ENCODE measurements at regions not wholly inside any gene's neighbourhood (a gene's known extent, or its start where the extent isn't known, plus 50 kb on each side); places are given as distances from the start of the nearest gene placed in this dataset.

DNA sequence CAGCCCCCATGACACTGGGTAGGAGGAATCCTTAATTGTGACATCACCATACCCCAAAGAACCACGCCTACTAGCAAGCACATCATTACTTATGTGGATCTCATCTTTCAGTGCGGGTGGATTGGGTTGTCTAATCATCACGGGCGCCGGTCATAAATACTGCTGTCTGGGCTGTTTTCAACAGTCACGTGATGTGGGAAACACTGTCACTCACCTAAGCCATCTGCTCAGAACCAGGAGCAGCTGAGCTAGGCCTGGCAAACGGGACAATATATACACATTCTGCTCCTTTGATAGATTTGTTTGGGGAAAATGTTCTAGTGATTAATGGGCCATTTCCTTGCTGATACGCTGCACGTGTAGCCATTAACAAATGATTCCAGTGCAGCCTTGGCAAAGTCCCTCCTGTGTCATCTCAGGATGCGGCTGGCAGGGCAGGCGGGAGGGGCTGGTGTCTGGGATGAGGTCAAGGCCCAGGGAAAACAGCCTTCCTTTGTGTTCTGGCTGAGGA is 145.9 kb upstream of the COPS8 start:
- TF ChIP-seq, protein P1, sequence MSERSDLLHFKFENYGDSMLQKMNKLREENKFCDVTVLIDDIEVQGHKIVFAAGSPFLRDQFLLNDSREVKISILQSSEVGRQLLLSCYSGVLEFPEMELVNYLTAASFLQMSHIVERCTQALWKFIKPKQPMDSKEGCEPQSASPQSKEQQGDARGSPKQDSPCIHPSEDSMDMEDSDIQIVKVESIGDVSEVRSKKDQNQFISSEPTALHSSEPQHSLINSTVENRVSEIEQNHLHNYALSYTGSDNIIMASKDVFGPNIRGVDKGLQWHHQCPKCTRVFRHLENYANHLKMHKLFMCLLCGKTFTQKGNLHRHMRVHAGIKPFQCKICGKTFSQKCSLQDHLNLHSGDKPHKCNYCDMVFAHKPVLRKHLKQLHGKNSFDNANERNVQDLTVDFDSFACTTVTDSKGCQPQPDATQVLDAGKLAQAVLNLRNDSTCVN (CRISPR knock-in tag; IDR thresholded peaks at IDR 0.05; ENCODE audit: borderline replicate concordance), result no peak
- TF ChIP-seq MYC (CRISPR knock-in tag; IDR thresholded peaks at IDR 0.05; ENCODE audit: borderline replicate concordance) (no peak), GTF2F1 (IDR thresholded peaks at IDR 0.05; ENCODE audit: low read length) (no peak), ARNT (IDR thresholded peaks at IDR 0.05) (no peak), SIN3A (IDR thresholded peaks at IDR 0.05; ENCODE audit: borderline replicate concordance, low read depth, low read length) (no peak), JUNB (CRISPR knock-in tag; IDR thresholded peaks at IDR 0.05; ENCODE audit: borderline replicate concordance) (no peak), ZNF510 (CRISPR knock-in tag; IDR thresholded peaks at IDR 0.05; ENCODE audit: low read depth) (no peak)
- TF ChIP-seq, protein P2, sequence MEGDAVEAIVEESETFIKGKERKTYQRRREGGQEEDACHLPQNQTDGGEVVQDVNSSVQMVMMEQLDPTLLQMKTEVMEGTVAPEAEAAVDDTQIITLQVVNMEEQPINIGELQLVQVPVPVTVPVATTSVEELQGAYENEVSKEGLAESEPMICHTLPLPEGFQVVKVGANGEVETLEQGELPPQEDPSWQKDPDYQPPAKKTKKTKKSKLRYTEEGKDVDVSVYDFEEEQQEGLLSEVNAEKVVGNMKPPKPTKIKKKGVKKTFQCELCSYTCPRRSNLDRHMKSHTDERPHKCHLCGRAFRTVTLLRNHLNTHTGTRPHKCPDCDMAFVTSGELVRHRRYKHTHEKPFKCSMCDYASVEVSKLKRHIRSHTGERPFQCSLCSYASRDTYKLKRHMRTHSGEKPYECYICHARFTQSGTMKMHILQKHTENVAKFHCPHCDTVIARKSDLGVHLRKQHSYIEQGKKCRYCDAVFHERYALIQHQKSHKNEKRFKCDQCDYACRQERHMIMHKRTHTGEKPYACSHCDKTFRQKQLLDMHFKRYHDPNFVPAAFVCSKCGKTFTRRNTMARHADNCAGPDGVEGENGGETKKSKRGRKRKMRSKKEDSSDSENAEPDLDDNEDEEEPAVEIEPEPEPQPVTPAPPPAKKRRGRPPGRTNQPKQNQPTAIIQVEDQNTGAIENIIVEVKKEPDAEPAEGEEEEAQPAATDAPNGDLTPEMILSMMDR (CRISPR knock-in tag; IDR thresholded peaks at IDR 0.05), result no peak
- TF ChIP-seq, protein P3, sequence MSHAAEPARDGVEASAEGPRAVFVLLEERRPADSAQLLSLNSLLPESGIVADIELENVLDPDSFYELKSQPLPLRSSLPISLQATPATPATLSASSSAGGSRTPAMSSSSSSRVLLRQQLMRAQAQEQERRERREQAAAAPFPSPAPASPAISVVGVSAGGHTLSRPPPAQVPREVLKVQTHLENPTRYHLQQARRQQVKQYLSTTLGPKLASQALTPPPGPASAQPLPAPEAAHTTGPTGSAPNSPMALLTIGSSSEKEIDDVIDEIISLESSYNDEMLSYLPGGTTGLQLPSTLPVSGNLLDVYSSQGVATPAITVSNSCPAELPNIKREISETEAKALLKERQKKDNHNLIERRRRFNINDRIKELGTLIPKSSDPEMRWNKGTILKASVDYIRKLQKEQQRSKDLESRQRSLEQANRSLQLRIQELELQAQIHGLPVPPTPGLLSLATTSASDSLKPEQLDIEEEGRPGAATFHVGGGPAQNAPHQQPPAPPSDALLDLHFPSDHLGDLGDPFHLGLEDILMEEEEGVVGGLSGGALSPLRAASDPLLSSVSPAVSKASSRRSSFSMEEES (CRISPR knock-in tag; IDR thresholded peaks at IDR 0.05), result no peak
- TF ChIP-seq, protein P4, sequence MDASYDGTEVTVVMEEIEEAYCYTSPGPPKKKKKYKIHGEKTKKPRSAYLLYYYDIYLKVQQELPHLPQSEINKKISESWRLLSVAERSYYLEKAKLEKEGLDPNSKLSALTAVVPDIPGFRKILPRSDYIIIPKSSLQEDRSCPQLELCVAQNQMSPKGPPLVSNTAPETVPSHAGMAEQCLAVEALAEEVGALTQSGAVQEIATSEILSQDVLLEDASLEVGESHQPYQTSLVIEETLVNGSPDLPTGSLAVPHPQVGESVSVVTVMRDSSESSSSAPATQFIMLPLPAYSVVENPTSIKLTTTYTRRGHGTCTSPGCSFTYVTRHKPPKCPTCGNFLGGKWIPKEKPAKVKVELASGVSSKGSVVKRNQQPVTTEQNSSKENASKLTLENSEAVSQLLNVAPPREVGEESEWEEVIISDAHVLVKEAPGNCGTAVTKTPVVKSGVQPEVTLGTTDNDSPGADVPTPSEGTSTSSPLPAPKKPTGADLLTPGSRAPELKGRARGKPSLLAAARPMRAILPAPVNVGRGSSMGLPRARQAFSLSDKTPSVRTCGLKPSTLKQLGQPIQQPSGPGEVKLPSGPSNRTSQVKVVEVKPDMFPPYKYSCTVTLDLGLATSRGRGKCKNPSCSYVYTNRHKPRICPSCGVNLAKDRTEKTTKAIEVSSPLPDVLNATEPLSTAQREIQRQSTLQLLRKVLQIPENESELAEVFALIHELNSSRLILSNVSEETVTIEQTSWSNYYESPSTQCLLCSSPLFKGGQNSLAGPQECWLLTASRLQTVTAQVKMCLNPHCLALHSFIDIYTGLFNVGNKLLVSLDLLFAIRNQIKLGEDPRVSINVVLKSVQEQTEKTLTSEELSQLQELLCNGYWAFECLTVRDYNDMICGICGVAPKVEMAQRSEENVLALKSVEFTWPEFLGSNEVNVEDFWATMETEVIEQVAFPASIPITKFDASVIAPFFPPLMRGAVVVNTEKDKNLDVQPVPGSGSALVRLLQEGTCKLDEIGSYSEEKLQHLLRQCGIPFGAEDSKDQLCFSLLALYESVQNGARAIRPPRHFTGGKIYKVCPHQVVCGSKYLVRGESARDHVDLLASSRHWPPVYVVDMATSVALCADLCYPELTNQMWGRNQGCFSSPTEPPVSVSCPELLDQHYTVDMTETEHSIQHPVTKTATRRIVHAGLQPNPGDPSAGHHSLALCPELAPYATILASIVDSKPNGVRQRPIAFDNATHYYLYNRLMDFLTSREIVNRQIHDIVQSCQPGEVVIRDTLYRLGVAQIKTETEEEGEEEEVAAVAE (CRISPR knock-in tag; IDR thresholded peaks at IDR 0.05; ENCODE audit: borderline replicate concordance), result no peak
- TF ChIP-seq, protein P5, sequence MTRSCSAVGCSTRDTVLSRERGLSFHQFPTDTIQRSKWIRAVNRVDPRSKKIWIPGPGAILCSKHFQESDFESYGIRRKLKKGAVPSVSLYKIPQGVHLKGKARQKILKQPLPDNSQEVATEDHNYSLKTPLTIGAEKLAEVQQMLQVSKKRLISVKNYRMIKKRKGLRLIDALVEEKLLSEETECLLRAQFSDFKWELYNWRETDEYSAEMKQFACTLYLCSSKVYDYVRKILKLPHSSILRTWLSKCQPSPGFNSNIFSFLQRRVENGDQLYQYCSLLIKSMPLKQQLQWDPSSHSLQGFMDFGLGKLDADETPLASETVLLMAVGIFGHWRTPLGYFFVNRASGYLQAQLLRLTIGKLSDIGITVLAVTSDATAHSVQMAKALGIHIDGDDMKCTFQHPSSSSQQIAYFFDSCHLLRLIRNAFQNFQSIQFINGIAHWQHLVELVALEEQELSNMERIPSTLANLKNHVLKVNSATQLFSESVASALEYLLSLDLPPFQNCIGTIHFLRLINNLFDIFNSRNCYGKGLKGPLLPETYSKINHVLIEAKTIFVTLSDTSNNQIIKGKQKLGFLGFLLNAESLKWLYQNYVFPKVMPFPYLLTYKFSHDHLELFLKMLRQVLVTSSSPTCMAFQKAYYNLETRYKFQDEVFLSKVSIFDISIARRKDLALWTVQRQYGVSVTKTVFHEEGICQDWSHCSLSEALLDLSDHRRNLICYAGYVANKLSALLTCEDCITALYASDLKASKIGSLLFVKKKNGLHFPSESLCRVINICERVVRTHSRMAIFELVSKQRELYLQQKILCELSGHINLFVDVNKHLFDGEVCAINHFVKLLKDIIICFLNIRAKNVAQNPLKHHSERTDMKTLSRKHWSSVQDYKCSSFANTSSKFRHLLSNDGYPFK (CRISPR knock-in tag; IDR thresholded peaks at IDR 0.05; ENCODE audit: borderline replicate concordance), result no peak
- TF ChIP-seq, protein P6, sequence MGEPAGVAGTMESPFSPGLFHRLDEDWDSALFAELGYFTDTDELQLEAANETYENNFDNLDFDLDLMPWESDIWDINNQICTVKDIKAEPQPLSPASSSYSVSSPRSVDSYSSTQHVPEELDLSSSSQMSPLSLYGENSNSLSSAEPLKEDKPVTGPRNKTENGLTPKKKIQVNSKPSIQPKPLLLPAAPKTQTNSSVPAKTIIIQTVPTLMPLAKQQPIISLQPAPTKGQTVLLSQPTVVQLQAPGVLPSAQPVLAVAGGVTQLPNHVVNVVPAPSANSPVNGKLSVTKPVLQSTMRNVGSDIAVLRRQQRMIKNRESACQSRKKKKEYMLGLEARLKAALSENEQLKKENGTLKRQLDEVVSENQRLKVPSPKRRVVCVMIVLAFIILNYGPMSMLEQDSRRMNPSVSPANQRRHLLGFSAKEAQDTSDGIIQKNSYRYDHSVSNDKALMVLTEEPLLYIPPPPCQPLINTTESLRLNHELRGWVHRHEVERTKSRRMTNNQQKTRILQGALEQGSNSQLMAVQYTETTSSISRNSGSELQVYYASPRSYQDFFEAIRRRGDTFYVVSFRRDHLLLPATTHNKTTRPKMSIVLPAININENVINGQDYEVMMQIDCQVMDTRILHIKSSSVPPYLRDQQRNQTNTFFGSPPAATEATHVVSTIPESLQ (CRISPR knock-in tag; conservative IDR thresholded peaks at IDR 0.05), result no peak
- TF ChIP-seq, protein P7, sequence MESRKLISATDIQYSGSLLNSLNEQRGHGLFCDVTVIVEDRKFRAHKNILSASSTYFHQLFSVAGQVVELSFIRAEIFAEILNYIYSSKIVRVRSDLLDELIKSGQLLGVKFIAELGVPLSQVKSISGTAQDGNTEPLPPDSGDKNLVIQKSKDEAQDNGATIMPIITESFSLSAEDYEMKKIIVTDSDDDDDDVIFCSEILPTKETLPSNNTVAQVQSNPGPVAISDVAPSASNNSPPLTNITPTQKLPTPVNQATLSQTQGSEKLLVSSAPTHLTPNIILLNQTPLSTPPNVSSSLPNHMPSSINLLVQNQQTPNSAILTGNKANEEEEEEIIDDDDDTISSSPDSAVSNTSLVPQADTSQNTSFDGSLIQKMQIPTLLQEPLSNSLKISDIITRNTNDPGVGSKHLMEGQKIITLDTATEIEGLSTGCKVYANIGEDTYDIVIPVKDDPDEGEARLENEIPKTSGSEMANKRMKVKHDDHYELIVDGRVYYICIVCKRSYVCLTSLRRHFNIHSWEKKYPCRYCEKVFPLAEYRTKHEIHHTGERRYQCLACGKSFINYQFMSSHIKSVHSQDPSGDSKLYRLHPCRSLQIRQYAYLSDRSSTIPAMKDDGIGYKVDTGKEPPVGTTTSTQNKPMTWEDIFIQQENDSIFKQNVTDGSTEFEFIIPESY (CRISPR knock-in tag; IDR thresholded peaks at IDR 0.05), result no peak

Measured in HepG2 (cell line).